GM10248 (cell line): ENCODE measurements at regions not wholly inside any gene's neighbourhood (a gene's known extent, or its start where the extent isn't known, plus 50 kb on each side); places are given as distances from the start of the nearest gene placed in this dataset.

Experiments
- CTCF ChIA-PET: fragments of 300-600 bp; sonication (Branson Sonifier 250); formaldehyde crosslinking; extraction: SDS; loops from one replicate; lab custom pipeline; 2021; ENCODE audit warnings: antibody characterized with exemption; lab: Yijun Ruan, JAX
- POLR2A ChIA-PET: fragments of 350-650 bp; sonication (Branson Sonifier 250); formaldehyde crosslinking; extraction: SDS; loops from one replicate; lab custom pipeline; 2020; ENCODE audit warnings: antibody characterized with exemption; lab: Yijun Ruan, JAX
- DNase-seq: peaks from one replicate; pipeline ENCODE4 v3.0.0; 2012; ENCODE audit errors: extremely low spot score
- CTCF ChIP-seq: IDR thresholded peaks from 2 replicates; pipeline ENCODE4 v1.5.1; 2012; ENCODE audit warnings: mild to moderate bottlenecking, low read depth; ENCODE audit errors: extremely low read depth, missing control alignments, control extremely low read depth

- POLR2A ChIA-PET, result no interaction called here
- no peak for DNase-seq
- CTCF ChIA-PET, result interaction anchor here (1.3 kb wide), 1 partner anchor 20 kb away, joined by 3 read pairs; no protein-coding TSS in a partner anchor
- TF ChIP-seq CTCF, result no peak
These were observed 72.5 kb upstream of the SLC38A2 start for GRCh38 chr12:46445093-46445492.

GRCh38 chr12:46443594-46444263 lies 71.2 kb upstream of the SLC38A2 start:
- ChIA-PET CTCF (interaction anchor here (1.2 kb wide), 1 partner anchor 13 kb away, joined by 3 read pairs; no protein-coding TSS in a partner anchor), POLR2A (no interaction called here)
- TF ChIP-seq CTCF, result no peak
- DNase-seq, result no peak

DNA sequence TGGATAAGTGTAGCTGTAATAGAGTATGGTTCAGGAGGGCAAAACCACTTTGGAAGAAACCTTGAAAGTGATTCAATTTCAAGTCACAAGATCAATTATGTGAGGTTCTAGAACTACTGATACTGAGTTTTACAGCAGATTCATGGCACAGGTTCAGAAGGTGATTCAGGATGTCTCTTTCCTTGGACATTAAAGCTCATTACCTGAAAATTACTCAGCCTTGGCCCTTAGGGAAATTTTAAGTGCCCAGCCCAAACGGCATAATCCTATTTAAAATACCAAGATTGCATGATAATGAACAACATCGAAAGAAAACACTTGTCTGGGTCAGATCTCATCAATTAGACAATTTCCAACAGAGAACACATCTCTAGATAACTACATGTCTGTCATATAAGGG lies 70.2 kb upstream of the SLC38A2 start:
- DNase-seq, result no peak
- ChIA-PET CTCF (interaction anchor here (1.2 kb wide), 2 partner anchors 14 to 18 kb away, joined by 3 read pairs; no protein-coding TSS in a partner anchor), POLR2A (no interaction called here)
- TF ChIP-seq CTCF, result no peak

GRCh38 chr12:46442239-46442638 lies 69.7 kb upstream of the SLC38A2 start:
- ChIA-PET POLR2A (no interaction called here), CTCF (interaction anchor here (1.0 to 1.2 kb wide), 2 partner anchors 11 to 19 kb away, joined by 3 read pairs; no protein-coding TSS in a partner anchor)
- no peak for DNase-seq
- TF ChIP-seq CTCF, result no peak

DNA sequence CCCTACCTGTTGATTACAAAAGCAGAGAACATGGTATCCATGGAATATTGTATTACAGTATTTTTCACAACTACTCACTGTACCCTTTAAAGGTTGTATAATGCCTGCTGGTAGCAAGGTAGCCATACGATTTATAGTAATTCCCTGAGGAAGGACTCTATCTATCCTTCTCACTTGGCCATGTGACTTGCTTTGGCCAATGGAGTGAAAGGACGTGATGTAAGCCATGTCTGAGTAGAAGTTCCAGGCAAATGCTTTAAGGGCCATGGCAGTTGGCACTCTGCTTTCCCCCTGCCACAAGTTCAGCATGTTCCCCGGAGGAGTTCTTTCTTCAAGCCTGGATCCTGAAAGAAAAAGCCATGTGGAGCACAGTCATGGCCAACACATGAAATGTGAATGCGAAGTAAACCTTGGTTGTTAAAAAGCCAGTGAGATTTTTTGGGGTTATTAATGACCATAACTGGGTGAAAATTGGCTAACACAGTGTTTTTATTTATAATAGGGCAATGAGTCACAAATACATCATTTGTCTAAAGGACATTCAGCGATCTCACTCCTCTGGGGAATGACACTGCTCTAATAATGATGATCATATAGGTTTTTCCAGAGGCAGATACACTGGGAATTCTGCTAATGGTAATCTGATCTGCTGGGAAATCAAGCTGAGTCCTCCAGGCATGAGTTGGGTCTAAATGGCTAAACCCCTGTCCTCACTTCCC lies 67.4 kb upstream of the SLC38A2 start:
- ChIA-PET CTCF (interaction anchor here (0.7 to 1.2 kb wide), 2 partner anchors 9 to 11 kb away, joined by 3 to 5 read pairs; no protein-coding TSS in a partner anchor), POLR2A (no interaction called here)
- no peak for TF ChIP-seq CTCF
- no peak for DNase-seq

- no peak for DNase-seq
- no peak for TF ChIP-seq CTCF
- ChIA-PET CTCF (no interaction called here), POLR2A (no interaction called here)
These were observed 66.2 kb upstream of the SLC38A2 start for GRCh38 chr12:46438719-46439319.
